Ovary (tissue), 7 donors: ENCODE measurements at regions not wholly inside any gene's neighbourhood (a gene's known extent, or its start where the extent isn't known, plus 50 kb on each side); places are given as distances from the start of the nearest gene placed in this dataset.

Source experiments
- DNase-seq, 5 donors: peaks; one replicate each; pipeline ENCODE4 v3.0.0-alpha.2; 2019 to 2020
- H3K27ac ChIP-seq, 2 donors: fragments of 200-600 bp; one replicate each; pipeline versions ENCODE4 v1.5.1 to v1.8.0; 2019 to 2022
- H3K27me3 ChIP-seq: fragments of 200-600 bp; one replicate; pipeline ENCODE4 v1.8.0; 2022
- H3K36me3 ChIP-seq: fragments of 200-600 bp; sonication (generic); one replicate; pipeline ENCODE4 v1.5.1; 2019
- H3K4me1 ChIP-seq: one replicate; pipeline ENCODE4 v1.8.1; 2013; ENCODE audit warnings: mild to moderate bottlenecking, moderate library complexity; ENCODE audit not compliant: insufficient read depth
- H3K4me3 ChIP-seq: fragments of 200-600 bp; sonication (generic); one replicate; pipeline ENCODE4 v1.5.1; 2017
- H3K9me3 ChIP-seq, 2 donors: fragments of 200-600 bp in 1 of 2; sonication (generic) in 1 of 2; one replicate each; pipeline versions ENCODE4 v1.5.1 to v1.8.1; 2013 to 2019; ENCODE audit warnings: mild to moderate bottlenecking in 1 of 2, moderate library complexity in 1 of 2
- EP300 ChIP-seq: sonication (generic); formaldehyde crosslinking; IDR thresholded peaks from one replicate; pipeline ENCODE4 v1.6.1; 2017; ENCODE audit warnings: antibody characterized with exemption
- POLR2A ChIP-seq: fragments of 450-650 bp; IDR thresholded peaks from one replicate; pipeline ENCODE4 v1.6.1; 2017; ENCODE audit warnings: antibody characterized with exemption, mild to moderate bottlenecking, moderate library complexity
- WGBS, 3 donors: extraction: QIAGEN DNeasy Blood & Tissue Kit in 1 of 3; methylation state at CpG; one replicate each; pipeline versions ENCODE4 v1.1.5 to v1.1.7; 2013 to 2017; 5-methylcytosine and 5-hydroxymethylcytosine counted together
- intact Hi-C, 4 donors: fragments of 100-400 bp; cut with DNase I; formaldehyde crosslinking; loops; one replicate each; pipeline versions ENCODE4 v1.11.0 to v1.15.1; 2022 to 2023
- TF ChIP-seq, protein P1 (sequence below), 3 donors: fragments of 450-650 bp in 2 of 3; fragments of 200-600 bp in 1 of 3; IDR thresholded peaks; one replicate each; pipeline versions ENCODE4 v1.5.1 to v1.8.0; 2016 to 2022; ENCODE audit warnings: antibody characterized with exemption in 3 of 3, mild to moderate bottlenecking in 1 of 3
- donor health status: DM: no; HTN: no; CAD: no; lungs with moderate emphysema.
- donor health status: DM: no; HTN: no; CAD: no.
- donor health status: Bipolar disorder and iron deficiency.
- donor health status: DM: no; HTN: no; CAD: no.
- donor health status: DM: yes; HTN: yes; CAD: no.

- no peaks in the 10 kb centered on the region for H3K4me1 ChIP-seq
- no peak for TF ChIP-seq POLR2A
- TF ChIP-seq, protein P1, sequence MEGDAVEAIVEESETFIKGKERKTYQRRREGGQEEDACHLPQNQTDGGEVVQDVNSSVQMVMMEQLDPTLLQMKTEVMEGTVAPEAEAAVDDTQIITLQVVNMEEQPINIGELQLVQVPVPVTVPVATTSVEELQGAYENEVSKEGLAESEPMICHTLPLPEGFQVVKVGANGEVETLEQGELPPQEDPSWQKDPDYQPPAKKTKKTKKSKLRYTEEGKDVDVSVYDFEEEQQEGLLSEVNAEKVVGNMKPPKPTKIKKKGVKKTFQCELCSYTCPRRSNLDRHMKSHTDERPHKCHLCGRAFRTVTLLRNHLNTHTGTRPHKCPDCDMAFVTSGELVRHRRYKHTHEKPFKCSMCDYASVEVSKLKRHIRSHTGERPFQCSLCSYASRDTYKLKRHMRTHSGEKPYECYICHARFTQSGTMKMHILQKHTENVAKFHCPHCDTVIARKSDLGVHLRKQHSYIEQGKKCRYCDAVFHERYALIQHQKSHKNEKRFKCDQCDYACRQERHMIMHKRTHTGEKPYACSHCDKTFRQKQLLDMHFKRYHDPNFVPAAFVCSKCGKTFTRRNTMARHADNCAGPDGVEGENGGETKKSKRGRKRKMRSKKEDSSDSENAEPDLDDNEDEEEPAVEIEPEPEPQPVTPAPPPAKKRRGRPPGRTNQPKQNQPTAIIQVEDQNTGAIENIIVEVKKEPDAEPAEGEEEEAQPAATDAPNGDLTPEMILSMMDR (IDR thresholded peaks at IDR 0.05), result no peak
- no peak for TF ChIP-seq EP300
- no peak overlapping the region for H3K4me3 ChIP-seq
- 75 to 92% (median 85%) methylated on average over 19 of the region's 19 CpGs for WGBS, 3 donors
- intact Hi-C loops, result no loop called here
- no peaks in the 10 kb centered on the region for H3K9me3 ChIP-seq
- H3K27ac ChIP-seq, result no peak overlapping the region
- H3K27me3 ChIP-seq, result no peaks in the 10 kb centered on the region
- no peak for DNase-seq
- H3K36me3 ChIP-seq, result no peaks in the 10 kb centered on the region
These were observed 120.5 kb upstream of the SPACA7 start for GRCh38 chr13:112255550-112256120.

GRCh38 chr13:112256716-112257494 is 119.2 kb upstream of the SPACA7 start:
- whole genome bisulfite sequencing, 3 donors, result 81 to 85% (median 82%) methylated on average over 12 of the region's 12 CpGs
- TF ChIP-seq EP300 (no peak), POLR2A (no peak)
- TF ChIP-seq, protein P1 (IDR thresholded peaks at IDR 0.05), result no peak
- DNase-seq, result no peak
- Histone ChIP-seq H3K27me3 (no peaks in the 10 kb centered on the region), H3K36me3 (no peaks in the 10 kb centered on the region), H3K4me3 (no peak overlapping the region), H3K4me1 (no peaks in the 10 kb centered on the region), H3K9me3 (no peaks in the 10 kb centered on the region), H3K27ac (no peak overlapping the region)
- intact Hi-C loops, result no loop called here

GRCh38 chr13:112259511-112259910 is 116.6 kb upstream of the SPACA7 start:
- Histone ChIP-seq H3K9me3 (no peaks in the 10 kb centered on the region), H3K27me3 (no peaks in the 10 kb centered on the region), H3K36me3 (no peaks in the 10 kb centered on the region), H3K4me3 (no peak overlapping the region), H3K27ac (no peak overlapping the region), H3K4me1 (no peaks in the 10 kb centered on the region)
- TF ChIP-seq, protein P1 (IDR thresholded peaks at IDR 0.05), result no peak
- TF ChIP-seq EP300, result no peak
- no peak for TF ChIP-seq POLR2A
- no peak for DNase-seq
- 39 to 45% (median 40%) methylated on average over 8 of the region's 8 CpGs for WGBS, 3 donors
- intact Hi-C loops, result no loop called here

DNA sequence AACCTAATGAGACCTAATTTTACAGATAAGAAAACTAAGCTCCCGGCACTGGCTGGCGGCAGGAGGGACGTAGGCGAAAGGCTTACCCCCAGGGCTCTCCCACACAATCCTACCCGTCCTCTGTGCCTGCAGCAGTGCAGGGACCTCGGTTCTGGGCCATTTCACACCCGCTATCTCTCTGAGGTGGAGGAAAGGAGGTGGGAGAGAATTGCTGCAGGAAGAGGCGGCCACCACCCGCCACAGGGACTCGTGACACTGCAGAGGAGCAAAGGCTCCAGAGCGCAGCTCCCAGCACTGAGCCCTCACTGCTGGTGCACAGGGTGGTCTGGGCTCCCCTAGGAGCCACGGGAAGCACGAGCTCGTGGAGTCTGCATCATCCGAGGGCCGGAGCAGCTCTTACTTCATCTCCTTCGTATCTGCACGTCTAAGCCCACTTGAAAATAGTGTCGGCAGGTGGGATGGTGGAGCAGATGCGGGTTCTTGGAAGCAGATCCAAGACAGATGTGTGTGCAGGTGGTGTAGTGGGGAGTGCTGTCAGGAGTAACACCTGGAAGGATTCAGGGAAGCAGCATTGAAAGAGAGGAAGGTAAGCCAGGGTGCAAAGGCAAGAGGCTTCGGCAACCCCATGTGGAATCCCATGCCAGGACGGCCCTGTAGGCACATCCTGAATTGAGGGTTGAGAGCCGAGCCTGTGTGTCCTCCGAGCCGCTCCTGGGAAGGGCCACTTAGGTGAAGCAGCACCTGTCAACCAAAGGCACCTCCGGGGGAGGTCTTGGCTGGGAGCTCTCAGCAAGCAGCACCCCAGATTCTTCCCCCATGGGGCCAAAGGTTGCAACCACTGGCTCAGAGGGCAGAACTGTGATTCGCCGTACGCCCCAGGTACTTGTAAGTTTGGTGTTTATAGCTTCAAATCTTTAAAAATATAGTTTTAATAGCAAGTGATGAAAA is 115.8 kb upstream of the SPACA7 start:
- 63 to 68% (median 67%) methylated on average over 29 of the region's 29 CpGs for WGBS, 3 donors
- intact Hi-C loops, result no loop called here
- H3K9me3 ChIP-seq, result no peaks in the 10 kb centered on the region
- TF ChIP-seq, protein P1 (IDR thresholded peaks at IDR 0.05), result no peak
- TF ChIP-seq POLR2A, result no peak
- TF ChIP-seq EP300, result no peak
- no peaks in the 10 kb centered on the region for H3K36me3 ChIP-seq
- H3K27ac ChIP-seq, result no peak overlapping the region
- H3K4me3 ChIP-seq, result no peak overlapping the region
- no peak for DNase-seq
- H3K27me3 ChIP-seq, result no peaks in the 10 kb centered on the region
- H3K4me1 ChIP-seq, result no peaks in the 10 kb centered on the region
